ENCODE measurements at regions not wholly inside any gene's neighbourhood (a gene's known extent, or its start where the extent isn't known, plus 50 kb on each side); places are given as distances from the start of the nearest gene placed in this dataset.

- Histone ChIP-seq H3K9me3 (no peaks in the 10 kb centered on the region), H3K36me3 (no peaks in the 10 kb centered on the region), H3K27ac (no peak overlapping the region), H3K27me3 (no peaks in the 10 kb centered on the region), H3K9ac (ENCODE audit: low read depth in 2 of 2, low read length in 2 of 2) (no peak overlapping the region), H3K4me1 (no peaks in the 10 kb centered on the region), H3K4me3 (no peak overlapping the region)
- intact Hi-C loops (cut with DNase I): no loop called here
- no peak for TF ChIP-seq CTCF (IDR thresholded peaks at IDR 0.05)
- DNase-seq: no peak
Measured at GRCh38 chr18:27411911-27412310, 226.8 kb upstream of the CHST9 start.

GRCh38 chr18:27411013-27411412 is 225.9 kb upstream of the CHST9 start:
- DNase-seq: no peak
- H3K4me3 ChIP-seq: no peak overlapping the region
- no peaks in the 10 kb centered on the region for H3K4me1 ChIP-seq
- TF ChIP-seq CTCF (IDR thresholded peaks at IDR 0.05): no peak
- H3K9me3 ChIP-seq: no peaks in the 10 kb centered on the region
- no peak overlapping the region for H3K27ac ChIP-seq
- H3K27me3 ChIP-seq: no peaks in the 10 kb centered on the region
- intact Hi-C loops (cut with DNase I): no loop called here
- H3K36me3 ChIP-seq: no peaks in the 10 kb centered on the region
- no peak overlapping the region for H3K9ac ChIP-seq (ENCODE audit: low read depth in 2 of 2, low read length in 2 of 2)

GRCh38 chr18:27404855-27405254 is 219.7 kb upstream of the CHST9 start:
- H3K27me3 ChIP-seq: no peaks in the 10 kb centered on the region
- H3K4me1 ChIP-seq: no peaks in the 10 kb centered on the region
- intact Hi-C loops (cut with DNase I): no loop called here
- no peak for TF ChIP-seq CTCF (IDR thresholded peaks at IDR 0.05)
- no peak for DNase-seq
- H3K9ac ChIP-seq (ENCODE audit: low read depth in 2 of 2, low read length in 2 of 2): no peak overlapping the region
- H3K4me3 ChIP-seq: no peak overlapping the region
- no peaks in the 10 kb centered on the region for H3K36me3 ChIP-seq
- H3K27ac ChIP-seq: no peak overlapping the region
- H3K9me3 ChIP-seq: no peaks in the 10 kb centered on the region

- H3K4me3 ChIP-seq: no peak overlapping the region
- DNase-seq: no peak
- TF ChIP-seq CTCF (IDR thresholded peaks at IDR 0.05): no peak
- H3K9me3 ChIP-seq: no peaks in the 10 kb centered on the region
- H3K9ac ChIP-seq (ENCODE audit: low read depth in 2 of 2, low read length in 2 of 2): no peak overlapping the region
- intact Hi-C loops (cut with DNase I): no loop called here
- H3K27me3 ChIP-seq: no peaks in the 10 kb centered on the region
- no peak overlapping the region for H3K27ac ChIP-seq
- H3K4me1 ChIP-seq: no peaks in the 10 kb centered on the region
- H3K36me3 ChIP-seq: no peaks in the 10 kb centered on the region
Measured at GRCh38 chr18:27400001-27400400, 214.9 kb upstream of the CHST9 start.

GRCh38 chr18:27395752-27396151 is 210.6 kb upstream of the CHST9 start:
- DNase-seq: no peak
- no peaks in the 10 kb centered on the region for H3K9me3 ChIP-seq
- no peaks in the 10 kb centered on the region for H3K36me3 ChIP-seq
- no peak for TF ChIP-seq CTCF (IDR thresholded peaks at IDR 0.05)
- H3K4me3 ChIP-seq: no peak overlapping the region
- no peak overlapping the region for H3K27ac ChIP-seq
- H3K4me1 ChIP-seq: no peaks in the 10 kb centered on the region
- no peaks in the 10 kb centered on the region for H3K27me3 ChIP-seq
- intact Hi-C loops (cut with DNase I): no loop called here
- no peak overlapping the region for H3K9ac ChIP-seq (ENCODE audit: low read depth in 2 of 2, low read length in 2 of 2)

GRCh38 chr18:27394687-27395086 is 209.6 kb upstream of the CHST9 start:
- intact Hi-C loops (cut with DNase I): no loop called here
- no peaks in the 10 kb centered on the region for H3K36me3 ChIP-seq
- no peak overlapping the region for H3K4me3 ChIP-seq
- H3K9ac ChIP-seq (ENCODE audit: low read depth in 2 of 2, low read length in 2 of 2): no peak overlapping the region
- no peaks in the 10 kb centered on the region for H3K27me3 ChIP-seq
- TF ChIP-seq CTCF (IDR thresholded peaks at IDR 0.05): no peak
- no peak for DNase-seq
- no peaks in the 10 kb centered on the region for H3K4me1 ChIP-seq
- no peaks in the 10 kb centered on the region for H3K9me3 ChIP-seq
- no peak overlapping the region for H3K27ac ChIP-seq
